HG03097 (cell line): ENCODE measurements at regions not wholly inside any gene's neighbourhood (a gene's known extent, or its start where the extent isn't known, plus 50 kb on each side); places are given as distances from the start of the nearest gene placed in this dataset.

Source experiments
- ATAC-seq: cut with Tn5 transposase; IDR thresholded peaks from one replicate; pipeline ENCODE4 v1.9.1; 2021; ENCODE audit not compliant: unreplicated experiment, low FRiP score

DNA sequence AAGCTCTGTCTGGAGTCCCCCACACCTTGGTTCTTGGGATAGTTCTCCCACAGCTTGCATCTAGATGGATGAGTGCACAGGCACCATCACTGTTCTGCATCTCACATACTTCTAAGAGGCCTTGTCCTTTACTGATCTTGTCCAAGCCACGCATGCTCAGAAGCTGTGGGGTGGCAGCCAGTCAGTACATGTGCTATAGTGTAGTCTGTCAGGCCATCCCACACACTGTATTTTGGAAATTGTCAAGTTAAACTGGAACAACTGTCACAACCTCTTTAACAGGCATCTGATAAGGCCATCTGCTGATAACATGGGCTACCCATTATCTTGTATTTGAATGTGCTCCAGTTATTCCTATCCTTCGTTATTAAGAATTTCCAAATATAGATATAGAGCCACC lies 296.5 kb upstream of the AZI2 start:
- ATAC-seq, result no peak

DNA sequence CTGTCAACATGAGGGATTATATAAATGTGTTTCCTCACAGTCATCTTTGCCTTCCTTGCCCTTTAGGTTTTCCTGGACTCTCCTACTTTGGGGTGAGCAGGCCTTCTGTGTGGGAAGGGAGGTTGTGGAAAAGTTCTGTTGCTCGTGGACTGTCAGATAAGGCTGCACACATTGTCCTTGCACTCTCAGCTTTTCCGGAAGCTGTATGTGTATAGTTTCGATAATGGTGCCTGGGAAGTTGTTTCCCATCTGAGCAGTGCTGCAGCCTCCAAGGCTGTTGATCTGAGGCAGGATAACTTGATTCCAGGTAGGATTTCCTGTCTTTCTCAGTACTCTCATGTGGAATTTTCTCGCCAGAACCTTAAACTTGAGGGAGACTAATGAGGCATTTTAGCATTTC lies 297.8 kb upstream of the AZI2 start:
- no peak for ATAC-seq

DNA sequence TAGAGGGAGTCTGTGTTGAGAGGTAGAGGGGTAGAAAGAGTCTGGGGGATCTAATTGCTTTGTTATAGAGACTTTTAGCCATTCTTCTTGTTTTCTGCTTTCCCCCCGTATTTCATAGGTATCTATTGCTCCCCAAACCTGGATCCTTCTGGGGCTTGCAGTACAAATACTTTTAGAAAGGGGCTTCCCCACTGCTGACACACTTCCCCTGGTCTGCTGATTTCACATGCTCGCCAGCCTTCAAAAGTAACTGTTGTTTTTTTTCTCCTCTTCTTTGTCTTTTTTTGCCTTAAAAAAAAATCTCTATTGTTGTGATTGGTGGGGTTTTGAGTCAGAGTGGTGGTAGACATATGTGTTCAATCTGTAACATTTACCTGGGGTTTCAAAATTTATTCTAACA lies 300.6 kb upstream of the AZI2 start:
- ATAC-seq, result no peak

DNA sequence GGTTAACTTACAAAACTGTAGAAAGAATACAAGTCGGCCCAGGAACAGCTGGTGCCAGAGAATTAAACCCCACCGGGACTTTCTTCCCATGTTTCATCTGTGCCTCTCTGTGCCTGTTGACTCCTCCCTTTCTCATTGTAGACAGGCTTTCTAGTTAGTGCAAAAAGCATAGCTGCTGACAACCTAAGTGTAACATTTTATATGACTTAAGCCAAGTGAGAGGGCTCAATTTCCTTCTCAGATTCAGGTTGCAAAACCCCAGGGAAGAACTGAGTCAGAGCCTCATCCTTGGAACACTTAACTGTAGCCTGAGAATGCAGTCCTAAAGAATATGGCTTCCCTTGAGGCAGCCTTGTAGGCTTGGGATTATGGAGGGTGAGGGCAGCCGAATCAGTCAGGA lies 302.5 kb upstream of the AZI2 start:
- ATAC-seq, result no peak

DNA sequence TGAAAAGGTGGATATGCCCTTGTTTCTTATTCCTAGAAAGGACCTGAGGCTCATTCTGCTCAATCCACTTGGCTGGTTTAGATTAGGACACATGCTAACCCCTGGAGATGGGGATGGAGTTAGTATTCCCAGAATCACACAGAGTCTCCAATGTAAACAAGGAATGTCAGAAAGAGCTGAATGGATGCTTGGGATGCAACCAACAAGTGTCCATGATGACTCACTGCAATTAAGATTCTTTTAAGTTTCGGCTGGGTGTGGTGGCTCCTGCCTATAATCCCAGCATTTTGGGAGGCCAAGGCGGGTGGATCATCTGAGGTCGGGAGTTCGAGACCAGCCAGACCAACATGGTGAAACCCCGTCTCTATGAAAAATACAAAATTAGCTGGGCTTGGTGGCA lies 315.5 kb upstream of the AZI2 start:
- no peak for ATAC-seq

DNA sequence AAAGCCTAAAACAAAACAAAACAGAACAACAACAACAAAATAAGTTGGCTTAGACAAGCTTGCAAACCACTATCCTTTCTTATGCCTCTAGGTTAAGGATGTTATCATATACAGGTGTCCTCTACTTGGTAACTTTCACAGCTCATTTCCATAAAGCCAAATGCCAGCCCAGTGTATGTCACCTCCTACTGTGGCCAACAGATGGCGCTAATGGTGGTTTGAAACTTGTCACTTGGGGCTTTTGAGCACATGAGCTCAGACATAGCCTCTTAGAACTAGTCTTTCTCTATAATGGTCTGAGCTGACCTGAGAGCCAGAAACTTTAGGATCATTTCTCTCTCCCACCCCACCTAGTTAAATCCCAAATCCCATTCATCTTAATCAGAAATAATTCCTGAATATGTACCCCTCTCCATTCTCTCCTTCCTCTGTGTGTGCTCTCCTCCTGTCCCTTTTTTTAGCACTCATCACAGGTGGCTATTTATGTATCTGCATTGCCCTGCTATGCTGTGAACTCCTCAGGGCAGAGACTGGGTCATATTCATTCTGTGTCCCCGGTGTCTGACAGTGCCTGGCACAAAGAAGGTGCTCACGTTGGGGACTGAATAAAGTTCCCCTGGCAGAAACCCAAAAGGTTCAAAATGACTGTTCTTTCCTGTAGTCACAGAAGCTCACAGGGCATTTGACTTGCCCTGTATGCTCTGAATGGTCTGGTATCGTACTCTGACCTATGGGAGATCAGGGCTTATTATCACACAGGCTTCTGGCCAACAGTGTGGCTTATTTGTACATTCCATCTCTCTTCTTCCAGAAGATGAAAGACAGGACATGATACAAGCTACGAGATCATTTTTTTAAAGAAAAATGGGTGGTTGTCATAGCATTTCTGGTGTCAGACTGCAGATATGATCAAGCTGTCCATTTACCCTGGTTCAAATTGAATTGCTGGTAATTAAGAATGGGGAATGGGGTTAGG lies 319.3 kb upstream of the AZI2 start:
- ATAC-seq, result peak; percentile 91

DNA sequence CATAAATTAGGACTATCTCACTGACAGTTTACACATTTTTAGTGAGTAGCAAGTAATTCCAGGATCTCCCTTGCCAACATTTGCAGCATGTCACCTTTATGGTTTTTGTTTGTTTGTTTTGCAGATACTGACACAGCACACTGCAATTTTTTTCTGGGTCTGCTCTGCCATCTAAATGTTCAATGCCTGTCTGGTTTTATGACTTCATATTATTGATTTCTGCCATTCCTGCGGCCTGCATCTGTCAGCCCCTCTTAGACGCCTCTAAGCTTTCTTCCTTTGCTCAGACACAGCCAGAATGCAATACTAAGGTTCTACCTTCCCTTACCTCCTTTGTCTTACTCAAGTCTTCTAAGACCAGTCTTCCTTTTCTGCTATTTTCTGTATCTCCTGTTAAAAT lies 321.2 kb upstream of the AZI2 start:
- ATAC-seq, result no peak

DNA sequence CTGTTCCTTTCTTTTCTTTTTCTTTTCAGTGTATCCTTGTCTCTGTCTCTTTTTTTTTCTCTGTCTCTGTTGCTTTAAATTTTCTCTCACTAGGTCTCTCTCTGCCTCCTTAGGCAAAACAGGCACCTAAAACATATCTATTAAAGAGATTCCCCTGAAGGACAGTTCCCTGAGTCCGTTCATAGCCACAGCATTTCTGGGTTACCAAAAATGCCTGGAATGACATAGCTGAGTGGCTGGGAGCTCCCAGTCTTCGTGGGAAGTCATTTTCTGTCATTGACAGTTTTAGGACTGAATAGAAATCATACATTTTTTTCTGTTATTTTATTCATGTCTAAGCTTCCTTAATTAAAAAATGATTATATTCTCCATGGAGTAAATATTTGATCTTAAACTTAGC lies 323.8 kb upstream of the AZI2 start:
- no peak for ATAC-seq

DNA sequence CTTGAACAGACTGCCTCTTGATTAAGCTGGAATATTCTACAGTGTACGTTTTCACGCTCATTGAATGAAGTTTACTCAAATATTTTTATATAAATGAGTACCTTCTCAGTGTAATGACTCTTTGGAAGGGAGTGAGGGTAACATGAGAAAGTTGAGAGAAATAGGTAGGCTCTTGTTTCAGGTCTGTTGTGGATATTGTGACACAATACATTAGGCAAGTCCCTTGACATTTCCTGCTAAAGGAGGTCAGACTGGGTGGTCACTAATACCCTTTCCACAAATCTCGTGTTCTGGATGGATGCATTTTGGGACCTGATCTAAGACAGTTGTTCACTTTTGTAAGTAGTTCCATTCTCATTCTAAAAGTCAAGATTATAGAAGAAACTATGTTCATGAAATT lies 324.8 kb upstream of the AZI2 start:
- ATAC-seq, result no peak

DNA sequence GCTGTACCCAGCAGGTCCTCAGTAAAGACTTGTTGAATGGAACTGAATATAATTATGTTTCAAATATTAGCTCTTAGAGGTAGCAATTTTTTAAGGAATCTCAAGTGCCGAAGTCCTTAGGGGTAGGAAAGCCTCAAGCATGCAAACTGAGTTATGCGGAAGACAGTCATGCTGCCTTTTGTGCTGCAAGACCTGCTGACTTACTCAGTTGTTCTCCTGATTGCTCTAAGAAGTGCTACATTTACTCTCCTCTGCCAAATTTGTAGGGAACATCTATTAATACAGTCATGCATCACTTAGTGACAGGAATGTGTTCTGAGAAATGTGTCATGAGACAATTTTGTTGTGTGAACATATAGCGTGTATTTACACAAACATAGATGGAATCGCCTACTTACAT lies 325.6 kb upstream of the AZI2 start:
- no peak for ATAC-seq

DNA sequence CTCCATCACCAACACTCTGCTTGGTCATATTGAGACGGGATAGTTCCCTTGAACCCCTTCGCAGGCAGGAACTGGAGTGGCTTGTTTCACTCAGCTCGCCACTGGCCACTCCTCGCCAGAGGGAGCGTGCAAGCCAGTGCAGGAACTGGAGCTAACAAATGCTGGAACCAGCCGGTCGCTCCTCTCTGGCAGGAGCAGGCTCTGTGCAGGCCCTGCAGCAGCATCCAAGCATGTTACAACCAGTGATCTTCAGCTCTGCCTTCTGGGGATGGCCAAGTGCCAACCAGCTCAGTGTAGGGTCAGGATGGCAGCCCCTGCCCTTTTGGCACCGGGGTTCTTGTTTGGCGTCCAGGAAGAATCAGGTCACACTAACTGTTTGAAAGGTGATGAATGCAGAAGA lies 329.0 kb upstream of the AZI2 start:
- no peak for ATAC-seq

DNA sequence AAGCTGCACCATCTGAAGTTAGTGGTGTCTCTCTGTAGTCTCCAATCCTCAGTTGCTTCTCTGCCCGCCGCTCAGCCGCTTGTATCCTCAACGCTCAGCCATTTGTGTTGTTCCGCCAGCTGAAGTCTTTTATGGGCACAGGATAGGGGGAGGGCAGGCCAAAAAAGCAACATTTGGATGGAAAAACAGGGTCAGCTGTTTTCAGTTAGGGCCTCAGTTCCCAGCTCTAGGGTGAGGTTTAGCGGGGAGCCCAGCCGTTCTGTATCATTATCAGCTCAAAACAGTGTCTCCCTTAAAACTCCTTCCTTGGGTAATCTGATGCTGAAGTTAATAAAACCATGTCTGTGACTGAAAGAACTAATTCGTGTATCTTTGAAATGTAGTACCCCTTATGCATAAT lies 329.5 kb upstream of the AZI2 start:
- ATAC-seq, result no peak

DNA sequence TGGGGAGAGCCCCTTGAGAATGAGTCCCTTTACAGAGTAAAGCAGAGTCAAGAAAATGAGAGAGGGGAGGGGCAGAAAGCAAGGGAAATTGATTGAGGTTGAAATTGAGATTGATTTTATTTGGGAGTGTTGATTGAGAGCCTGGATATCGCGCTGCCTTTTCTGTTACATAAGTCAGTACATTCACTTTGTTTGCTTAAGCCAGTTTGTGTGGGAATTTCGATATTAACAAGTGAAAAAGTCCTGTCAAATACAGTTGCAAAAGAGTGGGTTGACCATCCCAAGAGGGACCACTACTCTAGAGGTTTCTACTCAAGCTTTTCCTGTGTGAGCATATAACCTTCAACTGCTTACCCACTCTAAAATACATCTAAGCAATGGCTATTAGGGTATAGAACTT lies 331.4 kb upstream of the AZI2 start:
- no peak for ATAC-seq

DNA sequence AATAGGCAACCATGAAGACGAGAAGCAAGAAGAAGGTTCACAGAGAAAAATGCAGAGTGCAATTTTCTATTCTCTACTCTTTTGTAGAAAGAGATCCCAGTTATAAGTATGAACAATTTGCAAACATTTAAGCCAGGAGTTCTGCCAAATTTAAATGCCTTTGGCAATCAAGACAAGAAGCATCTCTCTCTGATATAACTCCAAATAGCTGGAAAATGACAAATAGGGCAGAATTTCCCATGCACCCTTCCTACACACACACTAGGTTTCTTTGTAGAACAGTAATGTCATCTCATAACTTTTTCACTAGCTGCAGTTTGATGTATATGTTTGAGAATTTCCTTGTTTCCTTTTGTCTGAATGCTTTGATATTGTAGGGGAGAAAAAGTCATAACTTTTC lies 333.5 kb upstream of the AZI2 start:
- ATAC-seq, result no peak

DNA sequence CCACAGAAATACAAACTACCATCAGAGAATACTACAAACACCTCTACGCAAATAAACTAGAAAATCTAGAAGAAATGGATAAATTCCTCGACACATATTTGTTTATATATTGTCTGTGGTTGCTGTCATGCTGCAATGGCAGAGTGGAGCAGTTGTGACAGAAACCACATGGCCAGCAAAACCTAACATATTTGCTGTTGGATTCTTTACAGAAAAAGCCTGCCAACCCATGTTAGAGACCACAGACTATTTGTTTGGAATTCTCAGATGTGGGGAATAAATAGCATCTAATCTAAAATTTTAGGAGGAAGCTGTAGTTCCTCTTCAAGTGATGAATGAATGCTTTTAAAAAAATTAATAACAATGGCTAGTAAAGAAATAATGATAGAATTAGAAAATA lies 341.6 kb upstream of the AZI2 start:
- no peak for ATAC-seq

DNA sequence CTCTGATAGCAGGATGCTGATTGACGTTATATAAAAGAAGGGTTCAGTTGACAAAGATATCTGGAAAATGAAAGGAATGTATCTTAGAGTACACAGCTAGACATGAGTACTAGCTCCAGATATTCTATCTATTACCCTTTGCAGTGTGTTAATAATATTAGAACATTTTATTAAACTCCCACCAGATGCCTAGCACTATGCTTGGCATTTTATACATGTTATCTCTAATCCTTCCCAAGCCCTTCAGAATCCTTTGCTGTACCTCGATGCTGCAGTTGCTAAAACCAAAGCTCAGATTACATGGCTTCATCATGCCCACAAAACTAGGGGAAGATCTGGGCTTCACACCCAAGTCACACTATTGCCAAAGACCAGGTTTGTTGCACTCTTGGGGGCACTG lies 350.1 kb upstream of the AZI2 start:
- ATAC-seq, result no peak

DNA sequence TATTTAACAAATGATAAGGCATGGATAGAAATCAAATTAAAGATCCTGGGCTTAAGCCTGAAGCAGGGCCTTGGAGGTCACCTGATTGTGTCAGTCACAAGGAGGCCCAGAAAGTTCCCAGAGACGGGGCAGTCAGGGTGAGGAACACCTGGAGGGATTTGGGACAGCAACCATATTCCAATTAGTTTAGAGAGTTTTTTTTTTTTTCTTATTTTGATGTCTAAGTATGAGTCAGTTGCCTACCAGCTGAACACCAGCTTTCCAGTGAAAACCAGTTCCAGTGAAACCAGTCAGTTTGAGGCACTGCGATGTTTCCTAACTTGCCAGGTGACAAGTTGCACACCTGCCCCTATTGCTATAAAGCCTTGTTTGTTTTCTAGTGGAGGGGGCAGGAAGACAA lies 350.7 kb upstream of the AZI2 start:
- ATAC-seq, result no peak

DNA sequence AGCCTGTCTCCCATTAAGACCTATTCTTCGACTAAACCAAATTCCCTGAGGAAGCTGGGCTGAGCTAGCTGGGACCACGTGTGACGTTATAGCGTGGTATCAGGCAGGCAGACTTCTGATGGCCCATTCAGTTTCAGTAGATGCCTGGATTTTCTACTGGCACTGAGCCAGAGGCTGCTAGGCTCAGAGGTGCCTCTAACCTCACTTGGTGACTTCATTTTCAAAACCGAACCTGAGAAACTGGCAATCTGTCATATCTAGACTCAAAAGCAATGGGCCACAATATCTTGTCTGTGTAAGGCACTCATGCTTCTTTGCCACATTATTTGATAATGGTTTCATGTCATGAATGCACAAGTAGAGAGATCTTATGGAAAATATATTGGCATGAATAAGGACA lies 352.1 kb upstream of the AZI2 start:
- ATAC-seq, result no peak

DNA sequence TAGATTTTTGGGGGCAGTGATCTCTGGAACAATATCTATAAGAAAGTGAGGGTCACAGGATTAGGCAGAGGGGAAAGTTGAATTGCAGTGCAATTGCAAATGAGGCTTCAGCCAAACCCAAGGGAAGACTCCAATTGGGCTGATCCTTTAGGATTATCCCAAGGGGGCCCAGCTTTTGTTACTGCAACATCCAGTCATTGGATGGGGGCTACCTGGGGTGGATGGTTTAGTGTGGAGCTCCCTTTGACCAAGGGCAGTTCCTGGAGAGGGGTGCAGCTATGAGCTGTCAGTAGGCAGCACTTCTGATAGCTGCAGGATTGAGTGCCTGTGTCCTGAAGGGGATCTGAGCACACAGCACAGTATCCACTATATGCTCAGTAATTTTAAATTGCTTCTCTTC lies 355.2 kb upstream of the AZI2 start:
- ATAC-seq, result no peak

DNA sequence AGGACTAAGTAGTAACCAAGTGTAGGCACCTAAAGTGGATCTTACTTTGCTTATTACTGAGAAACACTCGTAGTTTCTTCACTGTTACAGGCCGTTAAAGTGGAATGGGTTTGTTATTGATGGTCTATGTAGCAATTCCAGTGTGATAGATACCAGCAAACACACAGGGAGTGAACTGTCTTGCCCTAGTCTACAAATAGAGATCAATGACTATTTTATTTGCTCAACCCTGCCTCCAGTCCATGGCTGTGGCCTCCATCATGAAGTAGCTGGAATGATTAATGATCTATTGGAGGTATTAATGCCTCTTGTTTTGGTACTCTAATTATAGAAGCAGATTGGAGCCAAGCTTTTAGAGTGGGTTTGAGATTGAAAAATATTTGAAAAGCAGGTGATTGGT lies 362.7 kb upstream of the AZI2 start:
- ATAC-seq, result no peak

DNA sequence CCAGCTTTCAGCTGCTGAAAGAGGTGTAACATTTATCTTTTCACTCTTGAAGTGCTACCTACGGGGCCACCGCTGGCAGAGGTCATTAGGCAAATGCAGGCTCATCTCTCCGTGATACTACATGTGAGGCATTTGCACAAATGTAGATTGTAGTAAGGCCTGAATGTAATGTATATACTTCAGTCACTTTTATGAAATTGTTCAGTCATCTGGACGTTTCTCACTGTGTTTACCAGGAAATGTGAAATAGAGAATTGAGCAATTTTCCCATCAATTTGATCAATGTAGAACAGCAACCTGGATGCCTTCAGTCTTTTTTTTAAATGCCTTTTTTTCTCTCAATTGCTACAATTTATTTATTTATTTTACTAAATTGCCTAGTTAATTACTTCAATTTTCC lies 368.3 kb upstream of the AZI2 start:
- ATAC-seq, result no peak

DNA sequence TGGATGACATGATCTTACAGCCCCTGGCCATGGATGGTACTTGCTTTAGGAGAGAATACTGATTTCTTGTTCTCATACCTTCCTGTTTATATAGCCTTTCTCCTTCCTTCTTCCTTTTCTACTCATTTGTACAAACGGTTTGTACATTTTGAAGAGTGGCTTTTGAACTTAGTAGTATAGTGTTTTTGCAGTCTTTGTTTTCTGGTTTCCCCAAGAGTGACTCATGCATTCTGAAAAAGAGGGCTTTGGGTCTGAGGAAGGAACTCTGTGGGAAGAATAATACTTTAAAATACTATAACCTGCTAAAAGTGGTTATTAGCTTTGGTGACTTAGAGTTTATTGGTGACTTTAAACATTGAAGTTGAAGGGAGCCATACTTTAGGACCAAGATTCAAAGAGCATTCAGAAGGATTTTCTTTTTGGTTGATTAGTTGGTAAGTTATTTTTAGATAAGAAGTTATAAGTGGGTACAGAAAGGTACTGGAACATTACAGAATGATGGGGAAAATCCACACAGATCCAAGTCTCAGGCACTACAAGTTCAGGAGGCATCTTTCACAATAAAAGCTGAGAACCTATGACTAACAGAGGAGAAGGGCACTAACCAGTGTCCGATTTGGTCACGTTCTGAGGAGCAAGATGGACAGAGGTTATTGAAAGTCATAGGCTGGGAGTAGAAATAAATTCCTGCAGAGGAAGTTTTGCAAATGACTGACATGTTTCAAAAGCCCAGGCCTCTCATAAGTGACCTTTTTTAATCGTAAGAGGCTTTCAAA lies 369.6 kb upstream of the AZI2 start:
- no peak for ATAC-seq
